ENCODE measurements at regions not wholly inside any gene's neighbourhood (a gene's known extent, or its start where the extent isn't known, plus 50 kb on each side); places are given as distances from the start of the nearest gene placed in this dataset.

- TF ChIP-seq, protein P1, sequence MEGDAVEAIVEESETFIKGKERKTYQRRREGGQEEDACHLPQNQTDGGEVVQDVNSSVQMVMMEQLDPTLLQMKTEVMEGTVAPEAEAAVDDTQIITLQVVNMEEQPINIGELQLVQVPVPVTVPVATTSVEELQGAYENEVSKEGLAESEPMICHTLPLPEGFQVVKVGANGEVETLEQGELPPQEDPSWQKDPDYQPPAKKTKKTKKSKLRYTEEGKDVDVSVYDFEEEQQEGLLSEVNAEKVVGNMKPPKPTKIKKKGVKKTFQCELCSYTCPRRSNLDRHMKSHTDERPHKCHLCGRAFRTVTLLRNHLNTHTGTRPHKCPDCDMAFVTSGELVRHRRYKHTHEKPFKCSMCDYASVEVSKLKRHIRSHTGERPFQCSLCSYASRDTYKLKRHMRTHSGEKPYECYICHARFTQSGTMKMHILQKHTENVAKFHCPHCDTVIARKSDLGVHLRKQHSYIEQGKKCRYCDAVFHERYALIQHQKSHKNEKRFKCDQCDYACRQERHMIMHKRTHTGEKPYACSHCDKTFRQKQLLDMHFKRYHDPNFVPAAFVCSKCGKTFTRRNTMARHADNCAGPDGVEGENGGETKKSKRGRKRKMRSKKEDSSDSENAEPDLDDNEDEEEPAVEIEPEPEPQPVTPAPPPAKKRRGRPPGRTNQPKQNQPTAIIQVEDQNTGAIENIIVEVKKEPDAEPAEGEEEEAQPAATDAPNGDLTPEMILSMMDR (IDR thresholded peaks at IDR 0.05) = no peak
- TF ChIP-seq POLR2A (IDR thresholded peaks at IDR 0.05) = no peak
These were observed 289.1 kb downstream of the TGFB2 start for GRCh38 chr1:218634212-218634611.

All from upper lobe of left lung (tissue), 4 donors.